ENCODE measurements at regions not wholly inside any gene's neighbourhood (a gene's known extent, or its start where the extent isn't known, plus 50 kb on each side); places are given as distances from the start of the nearest gene placed in this dataset.

GRCh38 chr7:124679146-124679545 is 86.4 kb downstream of the GPR37 start:
- 73 to 76% (median 75%) methylated on average over 2 of the region's 2 CpGs for WGBS, 3 donors
- intact Hi-C loops (cut with DNase I), result no loop called here
- TF ChIP-seq CTCF (IDR thresholded peaks at IDR 0.05) (no peak), POLR2A (IDR thresholded peaks at IDR 0.05) (no peak), EP300 (IDR thresholded peaks at IDR 0.05) (no peak)
- H3K9me3 ChIP-seq, result no peaks in the 10 kb centered on the region
- DNase-seq, result no peak
- no peaks in the 10 kb centered on the region for H3K4me1 ChIP-seq (ENCODE audit: insufficient read depth)
- H3K4me3 ChIP-seq, result no peak overlapping the region
- H3K36me3 ChIP-seq, result no peaks in the 10 kb centered on the region
- H3K27ac ChIP-seq, result no peak overlapping the region
- H3K27me3 ChIP-seq, result no peaks in the 10 kb centered on the region

GRCh38 chr7:124674451-124674850 is 91.1 kb downstream of the GPR37 start:
- H3K36me3 ChIP-seq, result no peaks in the 10 kb centered on the region
- no peaks in the 10 kb centered on the region for H3K9me3 ChIP-seq
- no peaks in the 10 kb centered on the region for H3K27me3 ChIP-seq
- WGBS, 3 donors, result 85 to 92% (median 86%) methylated on average over 1 of the region's 1 CpG
- no peak for DNase-seq
- H3K4me1 ChIP-seq (ENCODE audit: insufficient read depth), result no peaks in the 10 kb centered on the region
- TF ChIP-seq CTCF (IDR thresholded peaks at IDR 0.05) (no peak), EP300 (IDR thresholded peaks at IDR 0.05) (no peak), POLR2A (IDR thresholded peaks at IDR 0.05) (no peak)
- no peak overlapping the region for H3K4me3 ChIP-seq
- intact Hi-C loops (cut with DNase I), result no loop called here
- H3K27ac ChIP-seq, result no peak overlapping the region

GRCh38 chr7:124672011-124672410 is 93.6 kb downstream of the GPR37 start:
- Histone ChIP-seq H3K27ac (no peak overlapping the region), H3K9me3 (no peaks in the 10 kb centered on the region), H3K4me3 (no peak overlapping the region), H3K27me3 (no peaks in the 10 kb centered on the region), H3K36me3 (no peaks in the 10 kb centered on the region), H3K4me1 (ENCODE audit: insufficient read depth) (no peaks in the 10 kb centered on the region)
- DNase-seq, result no peak
- intact Hi-C loops (cut with DNase I), result no loop called here
- 71 to 89% (median 74%) methylated on average over 1 of the region's 1 CpG for WGBS, 3 donors
- TF ChIP-seq POLR2A (IDR thresholded peaks at IDR 0.05) (no peak), CTCF (IDR thresholded peaks at IDR 0.05) (no peak), EP300 (IDR thresholded peaks at IDR 0.05) (no peak)

- WGBS, 3 donors, result 45 to 60% (median 51%) methylated on average over 9 of the region's 9 CpGs
- intact Hi-C loops (cut with DNase I), result no loop called here
- no peaks in the 10 kb centered on the region for H3K27me3 ChIP-seq
- no peak overlapping the region for H3K27ac ChIP-seq
- no peaks in the 10 kb centered on the region for H3K36me3 ChIP-seq
- H3K9me3 ChIP-seq, result no peaks in the 10 kb centered on the region
- H3K4me1 ChIP-seq (ENCODE audit: insufficient read depth), result no peaks in the 10 kb centered on the region
- H3K4me3 ChIP-seq, result no peak overlapping the region
- DNase-seq, result no peak
- TF ChIP-seq POLR2A (IDR thresholded peaks at IDR 0.05), result no peak
- no peak for TF ChIP-seq EP300 (IDR thresholded peaks at IDR 0.05)
- TF ChIP-seq CTCF (IDR thresholded peaks at IDR 0.05), result no peak
Measured at GRCh38 chr7:124667312-124668153, 98.1 kb downstream of the GPR37 start.

All from ovary (tissue), 7 donors.